Breast epithelium (tissue), 3 donors: ENCODE measurements at regions not wholly inside any gene's neighbourhood (a gene's known extent, or its start where the extent isn't known, plus 50 kb on each side); places are given as distances from the start of the nearest gene placed in this dataset.

ENCODE experiments used
- POLR2A ChIP-seq: fragments of 450-650 bp; IDR thresholded peaks from one replicate; pipeline ENCODE4 v1.6.1; 2016; ENCODE audit warnings: antibody characterized with exemption, mild to moderate bottlenecking, moderate library complexity
- TF ChIP-seq, protein P1 (sequence below), 3 donors: fragments of 450-650 bp; IDR thresholded peaks; one replicate each; pipeline ENCODE4 v1.5.1; 2016 to 2017; ENCODE audit warnings: antibody characterized with exemption in 3 of 3, mild to moderate bottlenecking in 3 of 3, moderate library complexity in 3 of 3

DNA sequence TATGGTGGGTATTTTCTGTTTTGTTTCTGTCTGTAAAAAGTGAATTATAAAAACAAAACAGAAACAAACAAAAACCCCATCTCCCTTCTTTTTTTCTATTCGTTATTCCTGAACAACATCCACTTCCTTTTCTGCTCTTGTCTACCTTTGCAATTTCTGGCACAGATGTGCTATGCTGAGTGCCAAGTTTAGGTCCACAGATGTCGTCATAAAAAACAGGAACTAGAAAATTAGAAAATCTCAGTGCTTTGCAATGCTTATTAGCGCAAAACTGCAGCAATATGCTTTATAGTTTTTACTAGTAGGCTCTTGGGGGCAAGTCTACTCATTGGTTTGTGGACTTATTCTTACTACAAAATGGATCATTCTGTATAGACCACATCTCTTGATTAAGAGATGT lies 94.2 kb upstream of the PRKCQ start:
- TF ChIP-seq, protein P1, sequence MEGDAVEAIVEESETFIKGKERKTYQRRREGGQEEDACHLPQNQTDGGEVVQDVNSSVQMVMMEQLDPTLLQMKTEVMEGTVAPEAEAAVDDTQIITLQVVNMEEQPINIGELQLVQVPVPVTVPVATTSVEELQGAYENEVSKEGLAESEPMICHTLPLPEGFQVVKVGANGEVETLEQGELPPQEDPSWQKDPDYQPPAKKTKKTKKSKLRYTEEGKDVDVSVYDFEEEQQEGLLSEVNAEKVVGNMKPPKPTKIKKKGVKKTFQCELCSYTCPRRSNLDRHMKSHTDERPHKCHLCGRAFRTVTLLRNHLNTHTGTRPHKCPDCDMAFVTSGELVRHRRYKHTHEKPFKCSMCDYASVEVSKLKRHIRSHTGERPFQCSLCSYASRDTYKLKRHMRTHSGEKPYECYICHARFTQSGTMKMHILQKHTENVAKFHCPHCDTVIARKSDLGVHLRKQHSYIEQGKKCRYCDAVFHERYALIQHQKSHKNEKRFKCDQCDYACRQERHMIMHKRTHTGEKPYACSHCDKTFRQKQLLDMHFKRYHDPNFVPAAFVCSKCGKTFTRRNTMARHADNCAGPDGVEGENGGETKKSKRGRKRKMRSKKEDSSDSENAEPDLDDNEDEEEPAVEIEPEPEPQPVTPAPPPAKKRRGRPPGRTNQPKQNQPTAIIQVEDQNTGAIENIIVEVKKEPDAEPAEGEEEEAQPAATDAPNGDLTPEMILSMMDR (IDR thresholded peaks at IDR 0.05): no peak
- no peak for TF ChIP-seq POLR2A
